IPS-NIHi7 (cell line): ENCODE measurements at regions not wholly inside any gene's neighbourhood (a gene's known extent, or its start where the extent isn't known, plus 50 kb on each side); places are given as distances from the start of the nearest gene placed in this dataset.
A peak's percentile ranks its signal among the peaks of the same experiment; 100 is the strongest.

Source experiments
- DNase-seq: peaks from one replicate; pipeline ENCODE4 v3.0.0; 2012; ENCODE audit warnings: mixed read lengths; ENCODE audit errors: extremely low spot score

GRCh38 chr6:137690034-137690433, 177.0 kb upstream of the TNFAIP3 start:
- DNase-seq, result no peak

- no peak for DNase-seq
Measured at GRCh38 chr6:137690721-137691120, 176.3 kb upstream of the TNFAIP3 start.

GRCh38 chr6:137692308-137692707, 174.8 kb upstream of the TNFAIP3 start:
- DNase-seq, result no peak

- no peak for DNase-seq
Measured at GRCh38 chr6:137692806-137693205, 174.3 kb upstream of the TNFAIP3 start.

- DNase-seq, result no peak
Measured at GRCh38 chr6:137693711-137694110, 173.3 kb upstream of the TNFAIP3 start.

- DNase-seq, result no peak
Measured at GRCh38 chr6:137696765-137697164, 170.3 kb upstream of the TNFAIP3 start.

- peak; percentile 55 for DNase-seq
Measured at GRCh38 chr6:137697267-137697938, 169.7 kb upstream of the TNFAIP3 start.

GRCh38 chr6:137698636-137699030, 168.4 kb upstream of the TNFAIP3 start:
- no peak for DNase-seq

GRCh38 chr6:137699031-137699683, 167.9 kb upstream of the TNFAIP3 start:
- no peak for DNase-seq

GRCh38 chr6:137700161-137700560, 166.9 kb upstream of the TNFAIP3 start:
- no peak for DNase-seq

GRCh38 chr6:137700751-137701477, 166.1 kb upstream of the TNFAIP3 start:
- no peak for DNase-seq

- DNase-seq, result no peak
Measured at GRCh38 chr6:137701942-137702341, 165.1 kb upstream of the TNFAIP3 start.

GRCh38 chr6:137702791-137703424, 164.2 kb upstream of the TNFAIP3 start:
- no peak for DNase-seq

GRCh38 chr6:137704802-137705159, 162.3 kb upstream of the TNFAIP3 start:
- DNase-seq, result no peak

GRCh38 chr6:137705160-137706082, 161.6 kb upstream of the TNFAIP3 start:
- DNase-seq, result peak; percentile 70

GRCh38 chr6:137706083-137706750, 160.8 kb upstream of the TNFAIP3 start:
- no peak for DNase-seq

- no peak for DNase-seq
Measured at GRCh38 chr6:137707038-137707589, 159.9 kb upstream of the TNFAIP3 start.

- peak; percentile 77 for DNase-seq
Measured at GRCh38 chr6:137707590-137708360, 159.3 kb upstream of the TNFAIP3 start.

GRCh38 chr6:137708481-137708880, 158.6 kb upstream of the TNFAIP3 start:
- DNase-seq, result no peak
